Motor neuron (in vitro differentiated cells): ENCODE measurements at regions not wholly inside any gene's neighbourhood (a gene's known extent, or its start where the extent isn't known, plus 50 kb on each side); places are given as distances from the start of the nearest gene placed in this dataset.

ENCODE experiments used
- ATAC-seq, 8 experiments: fragments of 200-7000 bp; cut with Tn5 transposase; replicated peaks in 6 of 8; 2 replicates each; pipeline ENCODE4 v1.8.0; 2021; ENCODE audit warnings: mild to moderate bottlenecking in 8 of 8, moderate library complexity in 8 of 8
- H3K27ac ChIP-seq, 2 donors: fragments of 250-450 bp; sonication (Bioruptor Pico); 2 replicates each; pipeline ENCODE4 v1.9.0; 2021; ENCODE audit warnings: antibody characterized with exemption in 2 of 2, mild to moderate bottlenecking in 2 of 2, moderate library complexity in 1 of 2
- H3K4me1 ChIP-seq, 2 donors: fragments of 250-450 bp; sonication (Bioruptor Pico); replicated peaks in 1 of 2; 2 replicates each; pipeline ENCODE4 v1.6.1; 2021; ENCODE audit warnings: antibody characterized with exemption in 2 of 2, mild to moderate bottlenecking in 2 of 2, moderate library complexity in 1 of 2
- H3K4me3 ChIP-seq, 5 donors: fragments of 250-450 bp; sonication (Bioruptor Pico); 2 replicates each; pipeline ENCODE4 v1.9.0; 2021; ENCODE audit warnings: antibody characterized with exemption in 5 of 5, mild to moderate bottlenecking in 5 of 5, moderate library complexity in 4 of 5
- WGBS, 10 experiments: fragments of 450-650 bp; shearing (Covaris generic); methylation state at CpG; one replicate each; pipeline ENCODE4 v1.0.0; 2022; 5-methylcytosine and 5-hydroxymethylcytosine counted together
- in situ Hi-C, 9 experiments: fragments of 400-800 bp; cut with MboI; loops; one replicate each; pipeline ENCODE4 v1.15.0; 2021; ENCODE audit warnings: low sequenced_read_pairs in 9 of 9, low pct_unique_long_range_greater_than_20kb in 2 of 9; ENCODE audit not compliant: unreplicated experiment in 9 of 9

DNA sequence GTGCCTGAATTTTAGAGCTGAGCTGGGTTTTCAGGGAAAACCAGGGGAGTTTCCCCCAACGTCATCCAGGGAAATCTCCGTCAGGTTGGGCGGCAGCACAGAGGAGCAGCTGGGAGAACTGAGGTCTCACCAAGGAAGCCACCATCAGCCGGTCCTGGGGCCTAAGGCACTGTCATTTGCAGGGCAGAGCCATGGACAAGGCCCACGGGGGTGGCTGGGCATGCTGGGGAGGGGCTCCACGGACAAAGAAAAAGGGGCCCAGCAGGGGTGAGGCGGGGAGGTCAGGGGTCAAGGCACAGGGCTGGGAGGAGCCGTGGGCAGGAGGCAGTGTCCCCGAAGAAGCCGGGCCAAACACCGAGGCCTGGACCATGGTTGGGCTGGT lies 109.8 kb downstream of the HMX1 start:
- in situ Hi-C loops: no loop called here
- H3K27ac ChIP-seq: no peak overlapping the region
- ATAC-seq: no peak
- WGBS, 10 experiments: 0 to 69% methylated on average over 2 to 4 of the region's 11 CpGs; no CpG with 5 or more reads in 8 of the 10 experiments
- H3K4me3 ChIP-seq: no peak overlapping the region
- no peaks in the 10 kb centered on the region for H3K4me1 ChIP-seq

- H3K27ac ChIP-seq: no peak overlapping the region
- WGBS, 10 experiments: 0 to 90% (median 59%) methylated on average over 1 to 9 of the region's 17 CpGs; no CpG with 5 or more reads in 2 of the 10 experiments
- in situ Hi-C loops: no loop called here
- no peak overlapping the region for H3K4me3 ChIP-seq
- no peak for ATAC-seq
- H3K4me1 ChIP-seq: no peaks in the 10 kb centered on the region
Measured at GRCh38 chr4:8761167-8761823, 110.3 kb downstream of the HMX1 start.

GRCh38 chr4:8760561-8760960 lies 111.1 kb downstream of the HMX1 start:
- H3K4me1 ChIP-seq: no peaks in the 10 kb centered on the region
- H3K4me3 ChIP-seq: no peak overlapping the region
- H3K27ac ChIP-seq: no peak overlapping the region
- ATAC-seq: no peak
- 50 to 82% (median 80%) methylated on average over 1 to 4 of the region's 11 CpGs; no CpG with 5 or more reads in 6 of the 10 experiments for WGBS, 10 experiments
- in situ Hi-C loops: no loop called here

DNA sequence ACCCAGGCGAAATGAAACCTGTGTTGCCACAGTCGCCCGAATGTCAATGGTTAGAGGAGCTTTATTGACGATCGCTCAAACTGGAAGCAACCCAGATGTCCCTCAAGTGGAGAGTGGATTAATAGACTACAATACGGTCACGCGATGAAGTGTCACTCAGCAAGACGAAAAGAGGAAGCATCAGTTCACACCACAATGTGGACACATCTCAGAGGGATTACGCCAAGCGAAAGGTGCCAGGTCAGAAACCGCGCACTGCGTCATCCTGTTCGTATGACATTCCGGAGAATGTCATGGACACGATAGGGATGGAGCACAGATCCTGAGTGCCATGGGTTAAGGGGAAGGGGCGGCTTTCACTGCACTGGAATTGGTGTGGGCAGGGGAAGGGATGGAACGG lies 111.7 kb downstream of the HMX1 start:
- no peak overlapping the region for H3K4me3 ChIP-seq
- in situ Hi-C loops: no loop called here
- H3K27ac ChIP-seq: no peak overlapping the region
- no peaks in the 10 kb centered on the region for H3K4me1 ChIP-seq
- ATAC-seq: no peak
- 17 to 92% (median 84%) methylated on average over 1 to 14 of the region's 19 CpGs for WGBS, 10 experiments

DNA sequence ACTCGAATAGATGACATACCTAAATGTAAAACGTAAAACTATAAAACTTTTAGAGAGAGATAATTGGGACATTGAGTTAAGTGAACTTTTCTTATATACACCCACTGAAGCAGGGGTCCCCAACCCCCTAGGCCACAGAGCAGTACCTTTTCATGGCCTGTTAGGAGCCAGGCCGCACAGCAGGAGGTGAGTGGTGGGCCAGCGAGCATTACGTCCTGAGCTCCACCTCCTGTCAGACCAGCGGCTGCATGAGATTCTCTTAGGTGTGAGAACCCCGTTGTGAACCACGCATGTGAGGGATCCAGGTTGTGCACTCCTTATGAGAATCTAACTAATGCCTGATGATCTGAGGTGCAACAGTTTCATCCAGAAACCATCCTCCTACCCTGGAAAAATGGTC lies 114.8 kb downstream of the HMX1 start:
- H3K4me3 ChIP-seq: no peak overlapping the region
- WGBS, 10 experiments: 10 to 100% (median 69%) methylated on average over 1 to 6 of the region's 8 CpGs; no CpG with 5 or more reads in 2 of the 10 experiments
- H3K27ac ChIP-seq: no peak overlapping the region
- no peak for ATAC-seq
- in situ Hi-C loops: no loop called here
- H3K4me1 ChIP-seq: no peaks in the 10 kb centered on the region

DNA sequence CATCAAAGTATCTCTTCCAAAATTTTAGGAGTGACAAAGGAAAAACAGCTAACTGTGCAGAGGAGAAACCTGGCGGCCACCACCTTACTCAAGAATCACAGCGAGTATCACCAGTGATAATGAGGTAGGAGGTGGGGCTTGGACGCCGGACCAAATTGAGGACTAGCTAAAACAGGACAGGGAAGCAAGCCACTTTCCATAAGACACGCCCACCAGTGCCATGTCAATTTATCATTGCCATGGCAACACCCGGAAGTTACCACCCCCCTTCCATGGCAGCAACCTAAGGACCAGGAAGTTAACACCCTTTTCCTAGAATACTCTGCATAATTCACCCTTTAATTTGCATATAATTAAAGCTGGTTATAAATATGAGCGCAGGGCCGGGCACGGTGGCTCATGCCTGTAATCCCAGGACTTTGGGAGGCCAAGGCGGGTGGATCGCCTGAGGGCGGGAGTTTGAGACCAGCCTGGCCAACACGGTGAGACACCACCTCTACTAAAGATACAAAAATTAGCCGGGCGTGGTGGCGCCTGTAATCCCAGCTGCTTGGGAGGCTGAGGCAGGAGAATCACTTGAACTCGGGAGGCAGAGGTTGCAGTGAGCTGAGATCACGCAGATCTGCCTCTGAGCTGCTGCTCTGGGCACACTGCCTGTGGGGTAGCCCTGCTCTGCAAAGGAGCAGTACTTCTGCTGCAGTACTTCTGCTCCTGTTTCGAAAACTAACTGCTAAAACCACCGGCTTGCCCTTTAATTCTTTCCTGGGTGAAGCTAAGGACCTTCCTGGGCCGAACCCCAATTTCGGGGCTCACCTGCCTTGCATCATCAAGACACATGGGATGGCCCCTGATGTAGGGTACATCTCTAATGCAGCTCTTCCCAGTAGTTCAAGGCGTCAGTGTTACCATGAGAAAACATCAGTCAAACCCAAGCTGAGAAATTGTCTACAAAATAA lies 116.7 kb downstream of the HMX1 start:
- in situ Hi-C loops: no loop called here
- peak in 1 of 8 experiments; percentile 19 for ATAC-seq
- Histone ChIP-seq H3K4me3 (no peak overlapping the region), H3K4me1 (no peaks in the 10 kb centered on the region), H3K27ac (no peak overlapping the region)
- 0 to 100% (median 84%) methylated on average over 1 to 11 of the region's 23 CpGs for WGBS, 10 experiments

- peaks cover 2 to 6% of the 10 kb centered on the region in 2 donors for H3K4me1 ChIP-seq
- no peak overlapping the region for H3K4me3 ChIP-seq
- no peak overlapping the region for H3K27ac ChIP-seq
- 33 to 100% (median 79%) methylated on average over 1 to 8 of the region's 9 CpGs; no CpG with 5 or more reads in 4 of the 10 experiments for WGBS, 10 experiments
- ATAC-seq: no peak
- in situ Hi-C loops: no loop called here
Measured at GRCh38 chr4:8748236-8748575, 123.4 kb downstream of the HMX1 start.

GRCh38 chr4:8747467-8748235 lies 124.0 kb downstream of the HMX1 start:
- 40 to 77% (median 65%) methylated on average over 1 to 25 of the region's 39 CpGs; no CpG with 5 or more reads in 5 of the 10 experiments for WGBS, 10 experiments
- in situ Hi-C loops: no loop called here
- H3K4me1 ChIP-seq: peaks cover 2 to 6% of the 10 kb centered on the region in 2 donors
- H3K4me3 ChIP-seq: no peak overlapping the region
- no peak overlapping the region for H3K27ac ChIP-seq
- peak in 2 of 8 experiments; percentile 75 to 76 for ATAC-seq

- 30 to 100% (median 90%) methylated on average over 2 to 10 of the region's 23 CpGs; no CpG with 5 or more reads in 3 of the 10 experiments for WGBS, 10 experiments
- H3K4me1 ChIP-seq: peaks cover 2 to 6% of the 10 kb centered on the region in 2 donors
- in situ Hi-C loops: no loop called here
- ATAC-seq: no peak
- H3K27ac ChIP-seq: no peak overlapping the region
- H3K4me3 ChIP-seq: no peak overlapping the region
Measured at GRCh38 chr4:8746523-8747466, 124.8 kb downstream of the HMX1 start.

DNA sequence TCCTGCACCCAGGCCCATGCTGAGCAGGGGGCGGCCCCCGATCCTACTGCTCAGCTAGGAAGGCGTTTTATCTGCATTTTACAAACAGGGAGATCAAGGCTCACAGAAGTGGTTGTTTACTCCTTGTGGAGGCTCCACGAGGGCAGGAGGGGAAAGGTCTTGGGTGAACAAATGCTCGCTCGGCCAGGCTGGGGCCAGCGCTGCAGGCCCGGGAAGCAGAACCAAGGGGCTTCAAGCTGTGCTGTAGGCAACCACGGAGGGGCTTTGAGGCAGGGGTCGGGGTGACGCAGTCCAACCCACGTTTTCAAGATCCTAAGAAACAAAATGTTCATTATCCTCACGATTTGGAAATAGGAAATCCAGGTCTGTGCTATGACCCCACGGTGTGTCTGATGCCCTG lies 125.8 kb downstream of the HMX1 start:
- in situ Hi-C loops: no loop called here
- H3K27ac ChIP-seq: no peak overlapping the region
- 32 to 77% (median 55%) methylated on average over 1 to 10 of the region's 14 CpGs; no CpG with 5 or more reads in 4 of the 10 experiments for WGBS, 10 experiments
- H3K4me1 ChIP-seq: peaks cover 2 to 9% of the 10 kb centered on the region in 2 donors
- no peak overlapping the region for H3K4me3 ChIP-seq
- ATAC-seq: no peak

- Histone ChIP-seq H3K27ac (no peak overlapping the region), H3K4me1 (peaks cover 2 to 9% of the 10 kb centered on the region in 2 donors), H3K4me3 (no peak overlapping the region)
- ATAC-seq: peak in 5 of 8 experiments; percentile 29 to 58 (median 53)
- WGBS, 10 experiments: 0 to 79% (median 57%) methylated on average over 3 to 18 of the region's 28 CpGs; no CpG with 5 or more reads in 2 of the 10 experiments
- in situ Hi-C loops: no loop called here
Measured at GRCh38 chr4:8745005-8745790, 126.4 kb downstream of the HMX1 start.
